ENCODE measurements at regions not wholly inside any gene's neighbourhood (a gene's known extent, or its start where the extent isn't known, plus 50 kb on each side); places are given as distances from the start of the nearest gene placed in this dataset.
"Not testable (repeated sequence)": the region's sequence is repeated elsewhere in the genome, so short reads cannot be mapped to it uniquely, and the experiment has no call there.

GRCh38 chr1:73832276-73833181, 365.4 kb downstream of the LRRIQ3 start:
- TF ChIP-seq, protein P1, sequence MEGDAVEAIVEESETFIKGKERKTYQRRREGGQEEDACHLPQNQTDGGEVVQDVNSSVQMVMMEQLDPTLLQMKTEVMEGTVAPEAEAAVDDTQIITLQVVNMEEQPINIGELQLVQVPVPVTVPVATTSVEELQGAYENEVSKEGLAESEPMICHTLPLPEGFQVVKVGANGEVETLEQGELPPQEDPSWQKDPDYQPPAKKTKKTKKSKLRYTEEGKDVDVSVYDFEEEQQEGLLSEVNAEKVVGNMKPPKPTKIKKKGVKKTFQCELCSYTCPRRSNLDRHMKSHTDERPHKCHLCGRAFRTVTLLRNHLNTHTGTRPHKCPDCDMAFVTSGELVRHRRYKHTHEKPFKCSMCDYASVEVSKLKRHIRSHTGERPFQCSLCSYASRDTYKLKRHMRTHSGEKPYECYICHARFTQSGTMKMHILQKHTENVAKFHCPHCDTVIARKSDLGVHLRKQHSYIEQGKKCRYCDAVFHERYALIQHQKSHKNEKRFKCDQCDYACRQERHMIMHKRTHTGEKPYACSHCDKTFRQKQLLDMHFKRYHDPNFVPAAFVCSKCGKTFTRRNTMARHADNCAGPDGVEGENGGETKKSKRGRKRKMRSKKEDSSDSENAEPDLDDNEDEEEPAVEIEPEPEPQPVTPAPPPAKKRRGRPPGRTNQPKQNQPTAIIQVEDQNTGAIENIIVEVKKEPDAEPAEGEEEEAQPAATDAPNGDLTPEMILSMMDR (IDR thresholded peaks at IDR 0.05; ENCODE audit: insufficient read depth, low read depth, low read length, missing control alignments): no peak
- no peak overlapping the region for H3K4me3 ChIP-seq (ENCODE audit: low read depth, low read length)
- no peak for DNase-seq (ENCODE audit: low read depth)

- H3K4me3 ChIP-seq (ENCODE audit: low read depth, low read length); DNase-seq (ENCODE audit: low read depth): not testable (repeated sequence)
Observed at GRCh38 chr1:73827283-73827682, 370.7 kb downstream of the LRRIQ3 start.

GRCh38 chr1:73824065-73824464, 373.9 kb downstream of the LRRIQ3 start:
- TF ChIP-seq, protein P1 (IDR thresholded peaks at IDR 0.05; ENCODE audit: insufficient read depth, low read depth, low read length, missing control alignments): no peak
- H3K4me3 ChIP-seq (ENCODE audit: low read depth, low read length): no peak overlapping the region
- no peak for DNase-seq (ENCODE audit: low read depth)

- TF ChIP-seq, protein P1 (IDR thresholded peaks at IDR 0.05; ENCODE audit: insufficient read depth, low read depth, low read length, missing control alignments): no peak
- no peak overlapping the region for H3K4me3 ChIP-seq (ENCODE audit: low read depth, low read length)
- DNase-seq (ENCODE audit: low read depth): peak; percentile 10
Observed at GRCh38 chr1:73821520-73821919, 376.5 kb downstream of the LRRIQ3 start.

DNA sequence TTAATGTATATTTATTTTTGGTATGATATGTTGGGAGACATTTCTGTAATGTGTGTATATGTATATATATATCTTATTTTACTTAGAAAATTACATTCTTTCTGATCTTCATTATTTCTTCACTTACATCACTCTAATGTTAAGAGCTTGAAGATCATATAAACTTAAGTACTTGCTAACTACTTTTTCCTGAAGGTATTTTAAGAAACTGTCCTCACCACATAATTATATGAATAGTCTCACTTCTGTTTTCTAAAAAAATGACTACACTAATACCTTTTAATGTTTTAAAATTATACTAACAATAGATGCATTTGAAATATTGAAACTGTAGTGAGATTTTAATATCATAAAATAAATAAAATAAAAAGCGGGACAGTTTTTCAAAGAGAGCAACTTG, 377.1 kb downstream of the LRRIQ3 start:
- TF ChIP-seq, protein P1 (IDR thresholded peaks at IDR 0.05; ENCODE audit: insufficient read depth, low read depth, low read length, missing control alignments): no peak
- no peak overlapping the region for H3K4me3 ChIP-seq (ENCODE audit: low read depth, low read length)
- no peak for DNase-seq (ENCODE audit: low read depth)

DNA sequence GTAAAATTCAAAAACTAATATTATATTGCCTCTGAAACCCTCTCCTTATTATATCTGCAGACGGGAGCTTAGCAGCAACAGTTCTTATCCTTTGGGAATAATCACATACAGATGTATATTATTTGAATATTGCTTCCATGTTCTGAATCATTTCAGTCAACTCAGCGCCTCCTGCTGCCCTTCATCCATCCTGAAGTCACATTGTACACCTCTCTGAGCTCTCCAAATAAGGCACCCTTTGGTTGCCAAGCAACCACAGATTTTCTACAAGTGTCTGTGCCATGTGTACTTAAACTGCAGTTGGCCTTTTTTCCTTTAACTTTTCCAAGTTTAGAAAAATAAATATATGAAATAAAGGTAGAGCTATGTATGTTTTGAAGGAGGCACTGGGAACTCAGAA, 384.3 kb downstream of the LRRIQ3 start:
- TF ChIP-seq, protein P1 (IDR thresholded peaks at IDR 0.05; ENCODE audit: insufficient read depth, low read depth, low read length, missing control alignments): no peak
- DNase-seq (ENCODE audit: low read depth): no peak
- no peak overlapping the region for H3K4me3 ChIP-seq (ENCODE audit: low read depth, low read length)

DNA sequence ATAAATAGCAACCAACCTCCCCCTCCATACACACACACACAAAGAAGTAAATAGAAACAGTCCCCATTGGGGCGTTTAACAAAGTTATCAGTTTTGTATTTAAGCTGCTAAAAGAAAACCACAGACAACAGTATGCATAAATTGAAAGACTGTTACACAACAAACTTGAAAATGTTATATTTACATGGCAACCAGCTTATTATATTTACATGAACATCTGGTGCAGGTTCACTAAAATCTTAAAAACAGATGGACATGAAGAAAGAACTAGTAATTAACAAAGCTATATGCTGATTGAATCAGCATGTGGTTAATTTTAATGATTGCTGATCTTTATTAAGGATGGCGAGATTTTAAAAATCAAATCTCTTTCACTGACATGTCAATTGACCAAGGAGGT, 384.7 kb downstream of the LRRIQ3 start:
- no peak for DNase-seq (ENCODE audit: low read depth)
- H3K4me3 ChIP-seq (ENCODE audit: low read depth, low read length): no peak overlapping the region
- TF ChIP-seq, protein P1 (IDR thresholded peaks at IDR 0.05; ENCODE audit: insufficient read depth, low read depth, low read length, missing control alignments): no peak
